VCaP (cell line): ENCODE measurements at regions not wholly inside any gene's neighbourhood (a gene's known extent, or its start where the extent isn't known, plus 50 kb on each side); places are given as distances from the start of the nearest gene placed in this dataset.

Experiments used
- H3K27ac ChIP-seq: fragments of 450-650 bp; 2 replicates; pipeline ENCODE4 v1.5.1; 2017
- TF ChIP-seq, protein P1 (sequence below): fragments of 450-650 bp; conservative IDR thresholded peaks from 2 replicates; pipeline ENCODE4 v1.5.1; 2017; ENCODE audit warnings: mild to moderate bottlenecking, moderate library complexity

DNA sequence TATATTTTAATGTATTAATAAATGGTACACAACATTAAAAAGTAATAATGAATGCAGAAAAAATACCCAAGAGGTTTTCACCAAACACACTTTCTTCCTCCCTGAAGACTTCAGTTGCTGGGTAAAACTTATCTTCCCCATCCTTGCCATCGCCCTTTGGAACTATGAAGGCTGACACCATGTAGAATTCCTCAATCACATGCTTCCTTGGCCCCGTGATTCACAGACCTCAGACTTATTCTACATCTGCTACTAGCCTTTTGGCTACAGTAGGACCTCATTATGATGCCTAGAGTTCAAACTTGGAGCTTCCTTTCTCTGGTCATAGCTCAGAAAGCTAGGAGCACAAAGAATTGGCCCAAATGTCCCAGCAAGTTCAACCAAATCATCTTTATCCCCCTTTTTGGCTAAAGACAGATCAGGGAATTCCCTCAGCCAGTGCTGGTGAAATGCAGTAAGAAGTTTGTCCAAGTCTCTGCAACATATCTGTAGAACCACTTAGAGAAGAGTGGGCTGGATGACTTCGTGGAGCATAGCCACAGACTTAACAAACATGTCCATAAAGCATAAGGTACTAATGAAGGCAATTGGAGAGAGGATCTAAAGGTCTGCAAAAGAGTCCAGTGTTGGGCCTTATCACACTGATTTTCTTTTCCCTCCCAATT, 253.5 kb downstream of the SEC61B start:
- TF ChIP-seq, protein P1, sequence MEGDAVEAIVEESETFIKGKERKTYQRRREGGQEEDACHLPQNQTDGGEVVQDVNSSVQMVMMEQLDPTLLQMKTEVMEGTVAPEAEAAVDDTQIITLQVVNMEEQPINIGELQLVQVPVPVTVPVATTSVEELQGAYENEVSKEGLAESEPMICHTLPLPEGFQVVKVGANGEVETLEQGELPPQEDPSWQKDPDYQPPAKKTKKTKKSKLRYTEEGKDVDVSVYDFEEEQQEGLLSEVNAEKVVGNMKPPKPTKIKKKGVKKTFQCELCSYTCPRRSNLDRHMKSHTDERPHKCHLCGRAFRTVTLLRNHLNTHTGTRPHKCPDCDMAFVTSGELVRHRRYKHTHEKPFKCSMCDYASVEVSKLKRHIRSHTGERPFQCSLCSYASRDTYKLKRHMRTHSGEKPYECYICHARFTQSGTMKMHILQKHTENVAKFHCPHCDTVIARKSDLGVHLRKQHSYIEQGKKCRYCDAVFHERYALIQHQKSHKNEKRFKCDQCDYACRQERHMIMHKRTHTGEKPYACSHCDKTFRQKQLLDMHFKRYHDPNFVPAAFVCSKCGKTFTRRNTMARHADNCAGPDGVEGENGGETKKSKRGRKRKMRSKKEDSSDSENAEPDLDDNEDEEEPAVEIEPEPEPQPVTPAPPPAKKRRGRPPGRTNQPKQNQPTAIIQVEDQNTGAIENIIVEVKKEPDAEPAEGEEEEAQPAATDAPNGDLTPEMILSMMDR, result no peak
- H3K27ac ChIP-seq, result no peak overlapping the region

GRCh38 chr9:99478469-99479027, 256.5 kb downstream of the SEC61B start:
- no peak overlapping the region for H3K27ac ChIP-seq
- TF ChIP-seq, protein P1, result no peak

DNA sequence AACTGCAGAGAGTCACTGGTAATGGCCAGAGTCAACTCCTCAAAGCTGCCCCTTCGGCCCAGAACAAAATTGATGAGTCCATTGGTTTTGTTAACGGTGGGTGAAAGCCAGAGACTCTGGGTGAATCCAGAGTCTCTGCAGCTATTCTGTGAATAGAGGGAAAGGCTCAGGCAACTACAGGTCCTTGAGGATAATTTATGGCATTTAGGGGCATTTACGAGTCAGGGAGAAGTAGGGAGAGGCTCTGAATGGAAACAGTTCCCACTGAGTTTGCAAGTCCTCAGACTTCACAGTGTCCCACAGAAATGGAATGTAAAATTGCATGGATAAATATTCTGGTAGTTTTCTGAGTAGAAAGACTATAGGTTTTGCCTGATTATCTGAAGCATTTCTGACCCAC, 257.8 kb downstream of the SEC61B start:
- TF ChIP-seq, protein P1, result no peak
- H3K27ac ChIP-seq, result no peak overlapping the region

DNA sequence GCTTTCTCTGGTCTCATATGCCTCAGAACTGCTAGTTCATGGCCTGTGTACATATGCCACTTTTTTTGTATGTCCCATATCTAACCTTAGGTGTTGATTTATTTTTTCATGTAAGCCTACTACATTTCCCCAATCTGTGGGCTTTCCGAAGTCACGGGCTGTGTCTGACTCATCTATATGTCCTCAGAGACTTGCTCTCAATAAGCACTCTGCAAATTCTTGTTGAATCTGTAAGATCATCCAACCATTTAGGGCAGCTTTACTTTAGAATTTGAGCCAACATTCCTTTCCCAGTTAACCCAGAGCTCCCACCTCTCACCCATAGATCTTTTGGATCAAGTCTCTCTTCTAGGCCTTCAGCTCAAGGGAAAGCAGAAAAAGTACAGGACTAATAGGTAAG, 263.4 kb downstream of the SEC61B start:
- TF ChIP-seq, protein P1, result no peak
- no peak overlapping the region for H3K27ac ChIP-seq

DNA sequence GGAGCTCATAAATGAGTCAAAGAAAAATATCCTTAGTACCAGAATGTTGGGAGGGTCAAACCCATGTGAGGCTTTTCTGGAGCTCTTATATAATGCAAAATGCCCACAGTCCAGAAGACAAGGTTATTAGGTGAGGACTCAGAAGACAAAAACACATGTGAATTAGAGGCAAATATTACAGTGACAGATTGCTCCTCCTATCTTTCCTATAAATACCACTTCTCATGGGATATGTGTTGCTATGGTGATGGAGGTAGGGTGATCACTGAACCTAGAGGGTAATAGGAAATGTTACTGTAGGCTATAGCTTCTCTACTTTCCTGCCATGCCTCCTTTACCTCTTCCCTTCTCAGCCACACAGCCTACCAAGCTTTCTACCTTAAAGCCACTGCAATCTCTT, 264.6 kb downstream of the SEC61B start:
- no peak overlapping the region for H3K27ac ChIP-seq
- TF ChIP-seq, protein P1, result no peak

DNA sequence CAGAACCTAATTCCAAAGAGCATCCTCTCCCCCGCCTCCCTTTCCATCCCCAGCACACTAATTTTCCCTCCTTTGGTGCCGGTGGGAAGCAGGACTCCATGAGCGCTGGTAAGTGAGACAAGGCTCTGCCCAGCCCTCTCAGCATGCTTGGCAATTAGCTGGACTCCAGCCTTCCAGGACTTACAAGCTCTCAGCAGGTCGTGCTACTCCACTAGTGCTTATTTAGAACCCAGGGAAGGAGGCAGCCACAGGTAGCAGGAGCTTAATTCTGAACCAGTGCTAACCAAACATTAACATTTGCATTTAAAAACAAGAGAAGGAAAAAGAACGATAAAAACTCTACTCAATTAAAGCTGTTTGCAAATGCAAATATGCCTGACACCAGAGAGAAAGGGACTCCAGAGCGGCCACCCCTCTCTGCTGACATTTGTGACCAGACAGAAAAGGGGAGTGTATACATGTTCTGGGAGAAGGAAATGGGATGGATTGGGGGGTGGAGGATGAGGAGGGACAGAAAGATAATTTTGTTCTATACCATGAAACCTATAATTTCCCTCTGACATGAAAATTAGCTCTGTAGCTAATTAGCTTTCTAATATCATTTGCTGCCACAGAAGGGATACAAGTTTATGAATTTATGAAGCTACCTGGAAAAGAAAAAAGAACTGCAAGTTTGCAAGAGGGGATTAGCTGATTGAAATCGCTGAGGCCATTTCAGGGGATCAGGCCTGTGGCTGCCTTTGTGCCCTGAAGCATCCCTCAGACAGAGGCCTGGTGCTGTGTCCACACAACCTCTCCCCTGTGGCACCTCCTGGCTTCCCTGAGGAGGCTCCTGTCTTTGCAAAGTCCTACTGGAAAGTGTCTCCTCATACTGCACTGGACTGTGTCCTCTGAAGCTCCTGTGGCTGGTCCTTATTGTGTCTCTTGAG, 266.3 kb downstream of the SEC61B start:
- no peak overlapping the region for H3K27ac ChIP-seq
- TF ChIP-seq, protein P1, result no peak

DNA sequence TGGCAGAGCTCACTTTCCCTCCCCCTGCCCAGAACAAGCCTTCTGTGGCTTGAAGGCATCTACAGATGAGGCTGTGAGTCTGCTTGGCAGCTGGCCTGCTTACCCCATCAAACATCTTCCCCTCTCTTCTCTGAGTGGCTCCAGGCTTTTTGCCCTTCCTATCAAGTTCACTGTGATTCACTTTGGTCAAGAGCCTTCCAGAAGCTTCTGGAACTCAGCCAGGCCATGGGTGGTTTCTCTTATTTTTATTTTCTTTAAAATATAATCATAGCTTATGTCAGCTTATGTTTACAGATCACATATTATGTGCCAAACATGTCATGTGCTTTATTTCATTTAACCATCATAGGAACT, 267.0 kb downstream of the SEC61B start:
- TF ChIP-seq, protein P1, result no peak

More for the DNA sequence above, 267.0 kb downstream of the SEC61B start:
- H3K27ac ChIP-seq, result no peak overlapping the region
